ENCODE measurements at regions not wholly inside any gene's neighbourhood (a gene's known extent, or its start where the extent isn't known, plus 50 kb on each side); places are given as distances from the start of the nearest gene placed in this dataset.
"Not testable (repeated sequence)": the region's sequence is repeated elsewhere in the genome, so short reads cannot be mapped to it uniquely, and the experiment has no call there.

DNA sequence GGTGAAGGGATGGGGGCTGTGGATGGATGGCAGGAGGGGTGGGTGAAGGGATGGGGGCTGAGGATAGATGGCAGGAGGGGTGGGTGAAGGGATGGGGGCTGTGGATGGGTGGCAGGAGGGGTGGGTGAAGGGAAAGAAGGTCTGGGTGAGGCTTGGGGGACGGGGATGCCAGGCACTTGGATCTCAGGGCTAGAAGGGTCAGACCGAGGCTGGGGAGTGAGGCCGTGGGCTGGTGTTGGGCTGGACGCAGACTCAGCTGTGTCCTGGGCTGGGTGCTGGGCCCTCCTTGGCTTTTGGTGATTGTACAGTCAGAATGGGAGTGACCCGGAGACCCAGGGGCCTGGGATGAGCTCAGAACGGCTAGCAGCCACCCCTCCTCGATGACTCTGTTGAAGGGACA lies 192.4 kb downstream of the TMEM121 start:
- not testable (repeated sequence) for DNase-seq

DNA sequence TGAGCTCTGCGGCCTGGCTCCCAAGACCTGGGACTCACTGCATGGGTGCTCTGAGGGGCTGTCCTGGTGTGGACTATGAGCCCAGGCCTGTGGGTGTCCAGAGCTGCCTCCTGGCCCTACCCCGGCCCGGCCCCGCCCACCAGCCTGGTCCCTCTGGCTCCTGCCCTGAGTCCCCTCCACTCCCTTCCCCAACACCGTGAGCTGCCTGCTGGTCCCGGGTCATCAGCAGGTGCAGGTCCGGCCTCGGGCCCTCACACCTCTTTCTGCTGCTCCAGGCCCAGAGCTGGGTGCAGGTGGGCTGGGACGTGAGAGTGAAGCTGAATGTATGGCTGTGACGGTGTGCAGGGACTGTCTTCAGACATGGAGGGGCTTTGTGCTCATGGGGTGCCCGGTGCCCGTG lies 193.7 kb downstream of the TMEM121 start:
- DNase-seq: not testable (repeated sequence)

DNA sequence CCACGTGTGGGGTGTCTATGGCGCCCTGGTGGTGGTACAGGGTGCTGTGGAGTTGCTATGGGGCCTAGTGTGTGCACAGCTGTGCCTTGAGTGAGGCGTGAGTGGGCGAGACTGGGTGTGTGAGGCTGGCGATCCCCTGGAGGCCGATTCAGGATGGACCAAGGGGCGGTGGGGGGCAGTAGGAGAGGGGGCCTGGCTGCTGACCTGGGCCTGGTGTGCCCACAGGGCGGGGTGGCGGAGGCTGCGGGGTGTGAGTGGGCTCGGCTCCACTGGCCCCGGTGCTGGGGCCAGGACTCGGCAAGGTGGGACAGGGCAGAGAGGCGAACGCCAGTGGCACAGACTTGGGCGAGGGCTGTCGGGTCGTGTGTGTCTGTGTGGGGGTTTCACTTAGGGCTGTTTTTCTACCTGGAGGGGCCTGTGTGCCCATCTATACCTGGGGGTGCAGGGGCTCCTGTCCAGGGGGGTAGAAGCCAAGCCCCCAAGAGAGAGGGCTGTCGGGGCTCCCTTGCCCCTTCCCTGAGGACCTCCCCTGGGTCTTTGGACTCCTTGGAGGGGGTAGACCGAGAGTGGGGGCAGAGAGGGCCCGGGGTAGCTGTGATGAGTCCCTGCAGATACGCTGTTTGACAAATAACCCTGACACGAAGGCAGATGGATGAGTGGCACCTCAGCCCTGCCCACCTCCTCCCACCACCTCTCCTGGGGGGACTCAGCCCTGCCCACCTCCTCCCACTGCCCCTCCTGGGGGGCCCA lies 194.6 kb downstream of the TMEM121 start:
- not testable (repeated sequence) for DNase-seq

DNA sequence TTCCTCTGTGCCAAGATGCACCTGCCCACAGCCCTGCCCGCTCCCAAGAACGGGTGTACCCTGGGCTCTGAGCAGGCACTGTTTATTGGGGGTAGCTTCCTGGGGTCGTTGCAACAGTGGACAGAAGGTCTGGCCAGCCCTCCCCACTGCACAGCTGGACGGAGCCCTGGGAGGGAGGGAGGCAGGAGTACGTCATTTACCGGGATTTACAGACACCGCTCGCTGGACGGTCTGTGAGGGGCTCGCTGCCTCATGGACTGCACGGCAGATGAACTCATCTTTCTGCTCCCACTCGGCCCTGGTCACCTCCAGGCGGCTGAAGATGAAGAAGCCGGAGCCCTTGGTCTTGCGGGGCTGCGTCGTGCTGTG lies 195.2 kb downstream of the TMEM121 start:
- not testable (repeated sequence) for DNase-seq

DNA sequence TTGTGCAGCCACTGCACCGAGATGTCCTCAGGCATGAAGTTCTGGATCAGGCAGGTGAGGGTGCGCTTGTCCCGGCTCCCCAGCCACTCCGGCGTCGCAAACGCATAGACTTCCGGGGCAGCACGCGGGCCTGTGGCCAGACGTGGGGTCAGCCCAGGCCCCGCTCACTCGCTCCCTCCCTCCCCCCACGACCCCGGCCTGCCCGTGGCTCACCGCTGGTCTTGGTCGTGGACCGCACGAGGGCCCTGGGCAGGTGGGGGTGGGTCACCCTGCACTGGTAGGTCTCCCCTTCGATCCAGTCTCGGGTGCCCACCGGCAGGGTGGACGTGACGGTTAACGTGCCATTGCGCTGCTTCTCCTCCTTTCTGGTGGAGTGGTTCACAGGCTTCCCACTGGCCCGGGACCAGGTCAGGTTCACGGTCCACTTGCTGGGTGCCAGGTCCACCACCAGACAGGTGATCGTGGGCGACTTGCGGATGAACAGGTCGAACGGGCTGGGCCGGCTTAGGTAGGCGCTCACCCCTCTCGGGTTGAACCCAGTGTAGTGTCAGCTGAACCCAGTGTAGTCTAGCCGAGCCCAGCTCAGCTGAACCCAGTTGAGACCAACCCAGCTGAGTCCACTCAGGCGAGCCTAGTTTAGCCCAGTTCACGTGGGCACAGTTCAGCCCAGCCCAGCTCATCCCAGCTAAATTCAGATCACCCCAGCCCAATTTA lies 195.8 kb downstream of the TMEM121 start:
- not testable (repeated sequence) for DNase-seq

DNA sequence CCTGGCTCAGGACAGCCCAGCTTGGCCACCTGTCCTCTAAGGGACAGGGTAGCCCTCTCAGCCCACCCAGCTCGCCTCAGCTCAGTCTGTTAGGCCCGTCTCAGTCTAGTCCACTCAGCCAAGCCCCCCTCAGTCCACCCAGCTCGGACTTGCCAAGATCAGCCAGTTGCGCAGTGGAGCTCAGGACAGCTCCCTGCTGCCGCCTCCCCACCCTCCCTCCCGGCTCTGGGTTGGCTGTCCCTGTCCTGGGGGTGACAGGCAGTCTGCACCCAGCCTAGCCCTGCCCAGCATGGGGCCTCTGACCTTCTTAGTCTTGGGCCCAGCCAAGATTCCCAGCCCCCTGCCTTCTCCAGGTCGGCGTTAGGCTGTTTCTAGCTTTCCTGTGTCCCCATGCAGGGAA lies 196.9 kb downstream of the TMEM121 start:
- not testable (repeated sequence) for DNase-seq

DNA sequence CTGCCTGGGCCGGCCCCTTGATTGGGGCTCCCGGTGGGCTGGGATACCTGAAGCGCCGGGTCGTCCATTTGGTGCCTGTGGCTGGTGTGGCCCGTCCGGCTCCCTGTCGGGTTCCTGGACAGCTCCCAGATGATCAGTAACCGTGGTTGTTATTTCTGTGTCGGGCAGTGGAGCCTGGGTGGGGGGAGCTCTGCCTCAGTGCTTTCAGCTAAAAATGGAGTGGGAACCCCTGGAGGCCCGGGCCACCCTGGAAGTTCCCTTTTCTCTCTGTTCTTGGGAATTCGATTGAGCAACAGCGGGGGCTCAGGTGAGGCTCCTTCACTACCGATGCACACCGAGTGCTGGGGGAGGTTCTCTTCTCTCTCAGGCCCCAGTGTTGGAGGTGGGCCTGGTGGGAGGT lies 197.4 kb downstream of the TMEM121 start:
- DNase-seq: not testable (repeated sequence)

DNA sequence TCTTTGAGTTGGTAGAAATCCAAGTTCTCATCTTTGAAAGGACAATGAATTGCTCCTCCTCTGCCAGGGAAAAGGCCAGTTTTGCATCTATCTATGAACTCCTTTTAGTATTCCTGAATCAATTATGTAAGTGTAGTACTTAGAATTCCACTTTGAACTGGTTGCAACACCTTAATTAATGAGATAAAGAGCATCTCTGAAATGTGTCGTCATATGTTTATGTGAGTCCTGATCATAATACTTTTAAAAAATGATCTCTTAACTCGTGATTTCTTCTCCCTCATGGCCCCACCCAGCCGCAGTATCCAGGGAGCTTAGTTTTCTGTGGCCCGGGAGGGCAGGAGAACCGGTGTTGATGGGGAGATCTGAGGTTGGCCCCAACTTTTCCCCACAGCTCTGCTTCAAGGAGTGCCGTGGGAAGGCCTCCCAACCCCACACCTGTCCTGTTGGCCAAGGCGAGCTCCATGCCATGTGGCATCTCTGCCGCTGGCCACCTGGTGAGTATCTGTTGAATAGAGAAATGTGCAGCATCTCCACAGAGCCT lies 203.5 kb downstream of the TMEM121 start:
- not testable (repeated sequence) for DNase-seq

DNA sequence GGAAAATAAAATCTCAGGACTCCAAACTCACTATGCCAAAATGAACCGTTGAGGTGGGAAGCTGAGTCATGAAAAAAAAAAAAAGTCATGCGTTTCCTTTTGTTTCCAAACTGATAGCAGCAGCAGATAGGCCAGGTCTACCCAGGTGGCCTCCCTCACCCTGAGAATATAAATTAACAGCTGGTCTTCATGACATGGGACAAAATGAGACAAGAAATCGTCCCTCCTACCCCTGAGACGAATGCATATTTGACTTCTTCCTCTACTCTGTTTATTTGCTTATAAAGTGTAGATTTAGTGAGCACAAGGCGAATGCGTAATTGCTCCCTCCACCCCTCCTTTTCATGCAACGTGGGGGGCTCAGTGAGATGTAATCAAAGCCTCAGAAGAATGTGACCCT lies 204.3 kb downstream of the TMEM121 start:
- DNase-seq: not testable (repeated sequence)

DNA sequence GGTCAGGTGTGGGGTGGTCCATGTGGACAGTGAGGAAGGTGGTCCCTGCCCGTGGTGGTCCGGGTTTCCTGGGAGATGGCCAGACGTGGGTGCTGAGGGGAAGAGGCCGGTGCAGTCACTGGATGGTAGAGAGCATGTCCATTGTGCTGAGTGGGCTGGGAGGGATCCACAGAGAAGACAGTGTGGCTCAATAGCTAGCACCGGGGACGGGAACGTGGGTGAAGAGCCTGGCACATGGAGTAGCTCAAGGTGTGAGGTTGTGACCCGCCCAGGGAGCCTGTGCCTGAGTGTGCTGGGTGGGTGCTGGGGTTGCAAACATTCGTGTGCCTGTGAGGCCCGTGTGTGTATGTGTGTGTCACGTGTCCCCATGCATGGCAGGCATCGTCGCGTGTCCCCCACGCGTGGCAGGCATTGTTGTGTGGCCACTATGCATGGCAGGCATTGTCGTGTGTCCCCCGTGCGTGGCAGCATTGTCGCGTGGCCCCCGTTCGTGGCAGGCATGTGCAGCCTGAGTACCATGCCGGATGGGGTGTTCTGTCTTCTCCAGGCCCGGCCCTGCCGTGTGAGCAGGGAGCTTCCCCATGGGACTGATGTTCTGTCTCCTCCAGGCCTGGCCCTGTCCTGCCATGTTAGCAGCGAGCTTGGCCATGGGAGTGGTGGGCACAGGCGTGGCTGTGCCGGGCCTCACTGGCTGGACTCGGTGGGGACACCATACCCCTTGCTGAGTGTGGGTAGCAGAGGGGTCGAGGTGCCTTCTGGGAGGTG lies 205.0 kb downstream of the TMEM121 start:
- not testable (repeated sequence) for DNase-seq

DNA sequence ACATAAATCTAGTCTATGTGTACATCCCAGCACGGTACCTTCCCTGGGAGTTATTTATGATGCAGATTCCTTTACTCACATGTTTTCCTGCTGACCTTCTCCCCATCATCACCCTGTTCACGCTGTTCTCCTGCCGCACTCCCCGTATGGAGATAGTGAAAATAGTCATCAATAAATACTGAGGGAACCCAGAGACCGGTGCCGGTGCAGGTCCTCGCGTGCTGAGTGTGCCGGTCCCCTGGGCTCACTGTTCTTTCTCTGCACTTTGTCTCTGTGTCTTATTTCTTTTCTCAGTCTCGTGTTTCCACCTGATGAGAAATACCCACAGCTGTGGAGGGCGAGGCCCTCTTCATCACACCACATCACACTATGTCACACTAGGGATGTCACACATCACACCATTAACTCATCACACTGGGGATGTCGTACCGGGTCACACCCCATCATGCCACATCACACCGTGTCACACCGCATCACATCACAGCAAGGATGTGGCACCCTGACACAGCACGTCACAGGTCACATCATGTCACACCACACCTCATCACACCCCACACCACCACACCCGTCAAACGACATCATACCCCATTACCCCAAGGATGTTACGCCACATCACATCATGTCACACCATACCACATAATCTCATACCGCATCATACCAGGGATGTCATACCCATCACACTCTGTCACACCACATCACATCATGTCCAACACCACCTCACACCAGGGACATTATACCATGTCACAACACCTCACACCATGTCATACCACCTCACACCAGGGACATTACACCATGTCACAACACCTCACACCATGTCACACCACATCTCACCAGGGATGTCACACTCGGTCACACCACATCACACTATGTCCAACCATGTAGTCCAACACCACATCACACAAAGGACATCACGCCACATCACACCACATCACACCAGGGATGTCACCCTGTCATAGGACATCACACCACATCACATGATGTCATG lies 207.0 kb downstream of the TMEM121 start:
- no peak for DNase-seq

DNA sequence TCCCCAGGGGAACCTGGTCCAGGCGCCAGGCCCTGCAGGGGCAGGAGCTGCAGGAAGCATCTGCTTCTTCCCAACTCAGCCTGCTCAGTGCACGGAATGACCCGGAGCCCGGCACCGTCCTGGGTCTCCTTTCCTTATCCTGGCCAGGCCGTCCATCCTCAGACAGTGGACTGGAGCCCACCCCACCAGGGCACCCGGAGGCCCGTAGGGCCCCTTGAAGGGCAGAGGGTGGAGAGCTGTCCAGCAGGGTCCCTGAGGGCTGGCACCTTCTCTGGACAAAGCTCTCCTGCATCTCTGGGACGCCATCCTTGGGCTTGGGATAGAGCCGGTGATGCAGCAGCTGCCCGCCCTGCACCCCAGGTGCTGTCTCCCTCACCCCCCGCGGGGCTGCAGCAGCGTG lies 207.9 kb downstream of the TMEM121 start:
- DNase-seq: not testable (repeated sequence)

DNA sequence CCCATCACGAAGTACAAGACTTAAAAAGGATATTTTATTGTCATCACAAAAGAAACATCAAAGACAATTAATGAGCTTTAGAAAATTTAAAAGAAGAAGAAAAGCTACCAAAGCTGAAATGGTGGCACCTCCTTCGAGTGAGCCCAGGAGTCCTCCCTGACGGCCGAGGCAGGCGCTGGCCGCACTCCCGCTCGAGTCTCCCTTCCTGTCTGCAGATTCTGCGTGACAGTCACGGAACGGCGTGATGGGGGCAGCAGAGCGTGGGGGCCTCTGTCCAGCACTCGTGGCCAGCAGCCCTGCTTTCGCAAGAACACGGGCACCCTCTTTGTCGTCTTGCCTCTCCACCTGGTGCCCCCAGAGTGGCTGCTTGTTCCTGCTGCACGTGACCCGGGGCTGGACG lies 209.9 kb downstream of the TMEM121 start:
- not testable (repeated sequence) for DNase-seq

DNA sequence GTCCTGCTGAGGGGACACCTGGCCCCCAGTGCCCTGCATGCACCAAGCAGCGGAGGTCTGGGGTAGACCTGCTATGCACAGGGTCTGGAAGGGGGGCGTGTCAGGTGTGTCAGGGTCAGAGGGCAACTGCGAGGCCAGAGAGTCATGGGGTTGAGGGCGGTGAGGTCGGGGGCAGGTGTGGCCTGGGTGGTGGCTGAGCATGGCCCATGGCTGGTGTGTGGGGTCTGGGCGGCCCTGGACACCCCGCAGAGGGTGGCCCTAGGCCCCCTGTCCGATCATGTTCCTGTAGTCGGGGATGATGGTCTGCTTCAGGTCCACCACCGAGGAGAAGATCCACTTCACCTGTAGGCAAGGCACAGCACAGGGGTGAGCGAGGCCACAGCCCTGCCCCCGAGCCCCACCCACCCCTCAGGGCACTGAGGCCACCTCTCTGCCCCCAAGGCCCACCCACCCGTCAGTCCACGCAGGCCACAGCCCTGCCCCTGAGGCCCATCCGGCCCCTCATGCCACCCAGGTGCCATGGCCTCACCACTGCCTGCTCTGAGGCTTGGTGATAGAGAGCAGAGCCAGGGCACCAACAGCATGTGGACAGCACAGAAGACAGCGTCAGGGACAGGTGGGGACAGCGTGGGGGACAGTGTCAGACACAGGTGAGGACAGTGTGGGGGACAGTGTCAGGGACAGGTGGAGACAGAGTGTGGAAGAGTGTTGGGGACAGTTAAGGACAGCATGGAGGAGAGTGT lies 211.3 kb downstream of the TMEM121 start:
- no peak for DNase-seq

DNA sequence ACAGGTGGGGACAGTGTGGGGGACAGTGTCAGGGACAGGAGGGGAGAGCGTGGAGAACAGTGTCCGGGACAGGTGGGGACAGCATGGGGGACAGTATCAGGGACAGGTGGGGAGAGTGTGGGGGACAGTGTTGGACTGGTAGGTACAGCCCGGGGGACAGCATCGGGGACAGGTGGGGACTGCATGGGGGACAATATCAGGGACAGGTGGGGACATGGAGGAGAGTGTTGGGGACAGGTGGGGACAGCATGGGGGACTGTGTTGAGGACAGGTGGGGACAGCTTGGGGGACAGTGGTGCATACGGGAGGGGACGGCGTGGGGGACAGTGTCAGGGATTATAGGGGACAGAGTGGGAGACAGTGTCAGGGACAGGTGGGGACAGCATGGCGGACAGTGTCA lies 212.3 kb downstream of the TMEM121 start:
- no peak for DNase-seq

DNA sequence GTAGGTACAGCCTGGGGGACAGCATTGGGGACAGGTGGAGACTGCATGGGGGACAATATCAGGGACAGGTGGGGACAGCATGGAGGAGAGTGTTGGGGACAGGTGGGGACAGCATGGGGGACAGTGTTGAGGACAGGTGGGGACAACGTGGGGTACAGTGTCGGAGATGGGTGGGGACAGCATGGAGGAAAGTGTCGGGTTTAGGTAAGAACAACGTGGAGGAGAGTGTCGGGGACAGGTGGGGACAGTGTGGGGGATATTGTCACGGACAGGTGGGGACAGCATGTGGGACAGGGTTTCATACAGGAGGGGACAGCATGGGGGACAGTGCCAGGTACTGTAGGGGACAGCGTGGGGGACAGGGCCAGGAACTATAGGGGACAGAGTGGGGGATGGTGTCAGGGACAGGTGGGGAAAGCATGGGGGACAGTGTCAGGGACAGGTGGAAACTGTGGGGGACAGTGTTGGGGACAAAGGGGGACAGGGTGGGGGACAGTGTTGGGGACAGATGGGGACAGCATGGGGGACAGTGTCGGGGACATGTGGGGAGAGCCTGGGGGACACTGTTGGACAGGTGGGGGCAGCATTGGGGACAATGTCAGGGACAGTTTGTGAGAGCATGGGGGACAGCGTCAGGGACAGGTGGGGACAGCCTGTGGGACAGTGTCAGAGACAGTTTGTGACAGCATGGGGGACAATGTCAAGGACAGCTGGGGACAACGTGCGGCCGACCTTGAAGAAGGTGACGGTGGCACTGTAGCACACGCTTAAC lies 213.1 kb downstream of the TMEM121 start:
- DNase-seq: no peak

DNA sequence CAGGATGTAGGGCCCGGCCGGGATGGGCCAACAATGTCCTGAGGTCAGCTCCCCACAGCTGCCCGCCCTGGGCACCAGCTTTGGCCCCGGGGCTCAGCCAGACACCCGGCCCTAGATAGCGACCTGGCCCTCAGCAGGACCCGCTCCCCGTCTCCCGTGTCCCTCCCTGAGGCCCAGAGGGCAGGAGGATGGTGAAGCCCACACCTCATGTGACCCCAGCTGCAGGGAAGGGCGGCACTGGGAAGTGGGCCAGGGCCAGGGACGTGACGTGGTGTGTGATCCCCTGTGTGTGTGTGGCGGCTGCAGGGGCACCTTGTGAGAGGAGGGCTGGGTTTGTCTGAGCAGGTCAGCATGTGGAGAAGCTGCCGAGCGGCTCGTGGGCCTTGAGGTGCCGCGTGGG lies 213.9 kb downstream of the TMEM121 start:
- not testable (repeated sequence) for DNase-seq

DNA sequence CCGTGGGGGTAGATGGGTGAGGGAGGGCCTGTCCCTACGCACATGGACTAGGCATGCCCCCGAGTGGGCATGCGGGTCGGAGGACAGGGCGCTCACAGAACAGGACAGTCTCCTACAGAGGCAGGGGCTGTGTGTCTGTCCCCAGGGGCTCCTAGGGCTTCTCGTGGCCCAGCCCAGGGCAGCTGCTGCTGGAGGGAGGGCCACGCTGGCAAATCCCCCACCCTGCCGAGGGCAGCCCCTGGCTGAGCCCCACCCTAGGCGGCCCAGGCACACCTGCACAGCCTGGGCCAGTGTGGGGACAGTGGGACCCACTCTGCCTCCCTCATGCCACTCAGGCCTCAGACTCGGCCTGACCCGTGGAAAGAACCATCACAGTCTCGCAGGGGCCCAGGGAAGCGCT lies 214.6 kb downstream of the TMEM121 start:
- not testable (repeated sequence) for DNase-seq

DNA sequence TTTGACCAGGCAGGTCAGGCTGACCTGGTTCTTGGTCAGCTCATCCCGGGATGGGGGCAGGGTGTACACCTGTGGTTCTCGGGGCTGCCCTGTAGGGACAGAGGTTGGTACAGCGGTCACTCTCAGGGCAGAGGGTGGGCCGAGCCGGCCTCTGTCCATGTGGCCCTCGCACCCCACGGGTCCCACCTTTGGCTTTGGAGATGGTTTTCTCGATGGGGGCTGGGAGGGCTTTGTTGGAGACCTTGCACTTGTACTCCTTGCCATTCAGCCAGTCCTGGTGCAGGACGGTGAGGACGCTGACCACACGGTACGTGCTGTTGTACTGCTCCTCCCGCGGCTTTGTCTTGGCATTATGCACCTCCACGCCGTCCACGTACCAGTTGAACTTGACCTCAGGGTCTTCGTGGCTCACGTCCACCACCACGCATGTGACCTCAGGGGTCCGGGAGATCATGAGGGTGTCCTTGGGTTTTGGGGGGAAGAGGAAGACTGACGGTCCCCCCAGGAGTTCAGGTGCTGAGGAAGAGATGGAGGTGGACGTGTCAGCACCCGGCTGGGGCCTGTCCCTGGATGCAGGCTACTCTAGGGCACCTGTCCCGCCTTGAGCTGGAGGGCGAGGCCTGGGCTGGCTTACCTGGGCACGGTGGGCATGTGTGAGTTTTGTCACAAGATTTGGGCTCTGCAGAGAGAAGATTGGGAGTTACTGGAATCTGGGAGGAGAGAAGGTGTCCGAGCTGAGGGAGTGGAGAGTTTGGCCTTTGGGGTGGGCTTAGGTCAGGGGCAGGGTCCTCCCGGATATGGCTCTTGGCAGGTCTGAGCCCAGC lies 215.5 kb downstream of the TMEM121 start:
- DNase-seq: not testable (repeated sequence)

DNA sequence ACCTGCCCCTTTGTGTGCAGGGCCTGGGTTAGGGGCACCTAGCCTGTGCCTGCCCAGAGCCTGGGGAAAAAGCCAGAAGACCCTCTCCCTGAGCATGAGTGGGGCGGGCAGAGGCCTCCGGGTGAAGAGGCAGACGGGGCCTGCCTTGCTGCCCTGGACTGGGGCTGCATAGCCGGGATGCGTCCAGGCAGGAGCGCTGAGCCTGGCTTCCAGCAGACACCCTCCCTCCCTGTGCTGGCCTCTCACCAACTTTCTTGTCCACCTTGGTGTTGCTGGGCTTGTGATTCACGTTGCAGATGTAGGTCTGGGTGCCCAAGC lies 216.1 kb downstream of the TMEM121 start:
- DNase-seq: no peak
